HEK293 (cell line): ENCODE measurements at regions not wholly inside any gene's neighbourhood (a gene's known extent, or its start where the extent isn't known, plus 50 kb on each side); places are given as distances from the start of the nearest gene placed in this dataset.

ENCODE experiments used
- BCL6B ChIP-seq: fragments of 450-650 bp; formaldehyde crosslinking; IDR thresholded peaks from 2 replicates; pipeline ENCODE4 v1.5.1; 2017; ENCODE audit warnings: missing biosample characterization, missing genetic modification characterization
- CTCF ChIP-seq: fragments of 450-650 bp; formaldehyde crosslinking; IDR thresholded peaks from 2 replicates; pipeline ENCODE4 v1.5.1; 2016; ENCODE audit warnings: missing biosample characterization, missing genetic modification characterization
- YY1 ChIP-seq: fragments of 450-650 bp; formaldehyde crosslinking; IDR thresholded peaks from 2 replicates; pipeline ENCODE4 v1.5.1; 2018; ENCODE audit warnings: missing biosample characterization, missing genetic modification characterization
- ZBTB48 ChIP-seq: fragments of 450-650 bp; formaldehyde crosslinking; IDR thresholded peaks from 2 replicates; pipeline ENCODE4 v1.5.1; 2016; ENCODE audit warnings: missing biosample characterization, missing genetic modification characterization
- ZBTB8A ChIP-seq: fragments of 450-650 bp; formaldehyde crosslinking; IDR thresholded peaks from 2 replicates; pipeline ENCODE4 v1.5.1; 2016; ENCODE audit warnings: missing biosample characterization, missing genetic modification characterization
- ZNF138 ChIP-seq: fragments of 450-650 bp; formaldehyde crosslinking; IDR thresholded peaks from 2 replicates; pipeline ENCODE4 v1.5.1; 2016; ENCODE audit warnings: missing biosample characterization, missing genetic modification characterization, borderline replicate concordance
- ZNF19 ChIP-seq: fragments of 450-650 bp; formaldehyde crosslinking; IDR thresholded peaks from 2 replicates; pipeline ENCODE4; 2016; ENCODE audit warnings: missing biosample characterization, missing genetic modification characterization, low read depth
- ZNF23 ChIP-seq: fragments of 450-650 bp; formaldehyde crosslinking; IDR thresholded peaks from 2 replicates; pipeline ENCODE4 v1.5.1; 2016; ENCODE audit warnings: missing biosample characterization, missing genetic modification characterization, borderline replicate concordance
- ZNF658 ChIP-seq: fragments of 450-650 bp; formaldehyde crosslinking; IDR thresholded peaks from 2 replicates; pipeline ENCODE4; 2016; ENCODE audit warnings: missing biosample characterization, missing genetic modification characterization
- ZNF707 ChIP-seq: fragments of 450-650 bp; formaldehyde crosslinking; IDR thresholded peaks from 2 replicates; pipeline ENCODE4 v1.5.1; 2016; ENCODE audit warnings: missing biosample characterization, missing genetic modification characterization
- TF ChIP-seq, protein P1 (sequence below): fragments of 450-650 bp; formaldehyde crosslinking; IDR thresholded peaks from 2 replicates; pipeline ENCODE4 v1.5.1; 2016; ENCODE audit warnings: missing biosample characterization, missing genetic modification characterization
- TF ChIP-seq, protein P2 (sequence below): fragments of 450-650 bp; IDR thresholded peaks from 2 replicates; pipeline ENCODE4 v1.5.1; 2018; ENCODE audit warnings: missing biosample characterization, mild to moderate bottlenecking, missing genetic modification characterization

- TF ChIP-seq, protein P1, sequence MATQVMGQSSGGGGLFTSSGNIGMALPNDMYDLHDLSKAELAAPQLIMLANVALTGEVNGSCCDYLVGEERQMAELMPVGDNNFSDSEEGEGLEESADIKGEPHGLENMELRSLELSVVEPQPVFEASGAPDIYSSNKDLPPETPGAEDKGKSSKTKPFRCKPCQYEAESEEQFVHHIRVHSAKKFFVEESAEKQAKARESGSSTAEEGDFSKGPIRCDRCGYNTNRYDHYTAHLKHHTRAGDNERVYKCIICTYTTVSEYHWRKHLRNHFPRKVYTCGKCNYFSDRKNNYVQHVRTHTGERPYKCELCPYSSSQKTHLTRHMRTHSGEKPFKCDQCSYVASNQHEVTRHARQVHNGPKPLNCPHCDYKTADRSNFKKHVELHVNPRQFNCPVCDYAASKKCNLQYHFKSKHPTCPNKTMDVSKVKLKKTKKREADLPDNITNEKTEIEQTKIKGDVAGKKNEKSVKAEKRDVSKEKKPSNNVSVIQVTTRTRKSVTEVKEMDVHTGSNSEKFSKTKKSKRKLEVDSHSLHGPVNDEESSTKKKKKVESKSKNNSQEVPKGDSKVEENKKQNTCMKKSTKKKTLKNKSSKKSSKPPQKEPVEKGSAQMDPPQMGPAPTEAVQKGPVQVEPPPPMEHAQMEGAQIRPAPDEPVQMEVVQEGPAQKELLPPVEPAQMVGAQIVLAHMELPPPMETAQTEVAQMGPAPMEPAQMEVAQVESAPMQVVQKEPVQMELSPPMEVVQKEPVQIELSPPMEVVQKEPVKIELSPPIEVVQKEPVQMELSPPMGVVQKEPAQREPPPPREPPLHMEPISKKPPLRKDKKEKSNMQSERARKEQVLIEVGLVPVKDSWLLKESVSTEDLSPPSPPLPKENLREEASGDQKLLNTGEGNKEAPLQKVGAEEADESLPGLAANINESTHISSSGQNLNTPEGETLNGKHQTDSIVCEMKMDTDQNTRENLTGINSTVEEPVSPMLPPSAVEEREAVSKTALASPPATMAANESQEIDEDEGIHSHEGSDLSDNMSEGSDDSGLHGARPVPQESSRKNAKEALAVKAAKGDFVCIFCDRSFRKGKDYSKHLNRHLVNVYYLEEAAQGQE (tag by site-specific recombination), result no peak
- TF ChIP-seq, protein P2, sequence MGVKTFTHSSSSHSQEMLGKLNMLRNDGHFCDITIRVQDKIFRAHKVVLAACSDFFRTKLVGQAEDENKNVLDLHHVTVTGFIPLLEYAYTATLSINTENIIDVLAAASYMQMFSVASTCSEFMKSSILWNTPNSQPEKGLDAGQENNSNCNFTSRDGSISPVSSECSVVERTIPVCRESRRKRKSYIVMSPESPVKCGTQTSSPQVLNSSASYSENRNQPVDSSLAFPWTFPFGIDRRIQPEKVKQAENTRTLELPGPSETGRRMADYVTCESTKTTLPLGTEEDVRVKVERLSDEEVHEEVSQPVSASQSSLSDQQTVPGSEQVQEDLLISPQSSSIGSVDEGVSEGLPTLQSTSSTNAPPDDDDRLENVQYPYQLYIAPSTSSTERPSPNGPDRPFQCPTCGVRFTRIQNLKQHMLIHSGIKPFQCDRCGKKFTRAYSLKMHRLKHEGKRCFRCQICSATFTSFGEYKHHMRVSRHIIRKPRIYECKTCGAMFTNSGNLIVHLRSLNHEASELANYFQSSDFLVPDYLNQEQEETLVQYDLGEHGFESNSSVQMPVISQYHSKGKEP (tag by site-specific recombination), result no peak
- TF ChIP-seq CTCF (tag by site-specific recombination) (no peak), ZNF138 (no peak), YY1 (tag by site-specific recombination) (no peak), ZNF707 (tag by site-specific recombination) (no peak), ZNF658 (no peak), ZBTB8A (tag by site-specific recombination) (no peak), ZBTB48 (tag by site-specific recombination) (no peak), BCL6B (no peak), ZNF19 (tag by site-specific recombination) (no peak), ZNF23 (no peak)
Observed at GRCh38 chr19:30752876-30753275, 380.7 kb downstream of the ZNF536 start.
